ENCODE measurements at regions not wholly inside any gene's neighbourhood (a gene's known extent, or its start where the extent isn't known, plus 50 kb on each side); places are given as distances from the start of the nearest gene placed in this dataset.

DNA sequence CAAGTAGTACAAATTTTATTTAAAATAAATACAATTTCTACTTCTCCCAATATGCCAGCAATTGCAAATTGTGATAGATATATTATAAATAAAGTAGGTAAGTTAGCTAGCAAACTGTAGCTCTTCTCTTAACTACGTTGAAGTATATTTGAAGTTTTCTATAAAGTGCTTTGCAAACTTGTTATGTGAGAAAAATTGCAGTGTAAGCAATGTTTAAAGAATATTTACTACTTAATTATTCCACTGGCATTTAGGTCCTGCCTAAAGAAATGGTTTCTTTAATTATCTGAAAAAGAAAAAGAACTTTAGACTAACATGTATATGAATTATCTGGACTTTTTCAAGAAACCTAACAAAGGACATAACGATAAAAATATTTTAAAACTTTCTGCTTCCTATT lies 1350.0 kb upstream of the CDH9 start:
- Mint-ChIP-seq H3K27ac (no peak overlapping the region), H3K9me3 (peaks cover 14% of the 10 kb centered on the region)
- no peak for DNase-seq

DNA sequence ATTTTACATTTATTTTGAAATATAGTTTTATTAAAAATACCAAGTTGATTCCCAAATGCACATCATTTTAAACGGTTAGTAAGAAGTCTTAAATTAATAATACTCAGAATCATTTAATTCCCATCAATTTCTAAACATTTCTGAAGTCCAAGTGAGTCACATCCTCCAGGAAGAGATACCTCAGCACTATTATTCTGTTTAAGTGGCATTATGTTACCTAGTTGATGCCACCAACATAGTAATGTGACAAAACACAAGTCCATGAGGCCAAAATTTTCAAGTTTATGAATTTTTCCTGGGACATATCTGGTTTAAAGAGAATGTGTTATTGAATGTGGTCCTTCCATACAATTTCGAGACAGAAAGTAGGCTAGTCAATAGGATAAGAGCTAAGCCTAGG lies 1348.3 kb upstream of the CDH9 start:
- H3K36me3 Mint-ChIP-seq (ENCODE audit: low read depth) = no peaks in the 10 kb centered on the region
- no peaks in the 10 kb centered on the region for H3K4me1 Mint-ChIP-seq (ENCODE audit: low read depth)
- TF ChIP-seq CTCF (IDR thresholded peaks at IDR 0.05) = no peak
- H3K4me3 Mint-ChIP-seq = no peak overlapping the region
- no peaks in the 10 kb centered on the region for H3K27me3 Mint-ChIP-seq (ENCODE audit: insufficient read depth)
- peaks cover 22% of the 10 kb centered on the region for H3K9me3 Mint-ChIP-seq
- H3K27ac Mint-ChIP-seq = no peak overlapping the region
- DNase-seq = no peak

More for the DNA sequence above, 1350.0 kb upstream of the CDH9 start:
- no peaks in the 10 kb centered on the region for H3K4me1 Mint-ChIP-seq (ENCODE audit: low read depth)
- no peak for TF ChIP-seq CTCF (IDR thresholded peaks at IDR 0.05)
- H3K36me3 Mint-ChIP-seq (ENCODE audit: low read depth) = no peaks in the 10 kb centered on the region
- no peaks in the 10 kb centered on the region for H3K27me3 Mint-ChIP-seq (ENCODE audit: insufficient read depth)
- no peak overlapping the region for H3K4me3 Mint-ChIP-seq

DNA sequence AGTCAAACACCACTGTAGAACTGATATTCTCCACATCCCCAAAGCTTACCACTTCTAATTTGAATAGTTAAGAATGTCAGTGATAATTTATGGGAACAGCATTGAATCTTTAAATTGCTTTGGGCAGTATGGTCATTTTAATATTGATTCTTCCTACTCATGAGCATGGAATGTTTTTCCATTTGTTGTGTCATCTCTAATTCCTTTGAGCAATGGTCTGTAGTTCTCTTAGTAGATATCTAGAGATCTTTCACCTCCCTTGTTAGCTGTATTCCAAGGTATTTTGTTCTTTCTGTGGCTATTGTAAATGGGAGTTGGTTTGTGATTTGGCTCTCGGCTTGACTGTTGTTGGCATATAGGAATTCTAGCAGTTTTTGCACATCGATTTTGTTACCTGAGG lies 1341.8 kb upstream of the CDH9 start:
- H3K4me1 Mint-ChIP-seq (ENCODE audit: low read depth) = no peaks in the 10 kb centered on the region
- no peaks in the 10 kb centered on the region for H3K36me3 Mint-ChIP-seq (ENCODE audit: low read depth)
- no peak for DNase-seq
- H3K4me3 Mint-ChIP-seq = no peak overlapping the region
- H3K27ac Mint-ChIP-seq = no peak overlapping the region
- no peak for TF ChIP-seq CTCF (IDR thresholded peaks at IDR 0.05)
- H3K27me3 Mint-ChIP-seq (ENCODE audit: insufficient read depth) = no peaks in the 10 kb centered on the region
- peaks cover 27% of the 10 kb centered on the region for H3K9me3 Mint-ChIP-seq

GRCh38 chr5:28374492-28374967 lies 1336.1 kb upstream of the CDH9 start:
- no peak for DNase-seq
- H3K4me3 Mint-ChIP-seq = no peak overlapping the region
- H3K4me1 Mint-ChIP-seq (ENCODE audit: low read depth) = no peaks in the 10 kb centered on the region
- no peak for TF ChIP-seq CTCF (IDR thresholded peaks at IDR 0.05)
- H3K27ac Mint-ChIP-seq = no peak overlapping the region
- H3K9me3 Mint-ChIP-seq = peaks cover 23% of the 10 kb centered on the region
- H3K27me3 Mint-ChIP-seq (ENCODE audit: insufficient read depth) = no peaks in the 10 kb centered on the region
- H3K36me3 Mint-ChIP-seq (ENCODE audit: low read depth) = no peaks in the 10 kb centered on the region

GRCh38 chr5:28370896-28371295 lies 1332.5 kb upstream of the CDH9 start:
- Mint-ChIP-seq H3K36me3 (ENCODE audit: low read depth) (no peaks in the 10 kb centered on the region), H3K4me1 (ENCODE audit: low read depth) (no peaks in the 10 kb centered on the region), H3K9me3 (peaks cover 28% of the 10 kb centered on the region), H3K4me3 (no peak overlapping the region), H3K27me3 (ENCODE audit: insufficient read depth) (no peaks in the 10 kb centered on the region), H3K27ac (no peak overlapping the region)
- TF ChIP-seq CTCF (IDR thresholded peaks at IDR 0.05) = no peak
- DNase-seq = no peak

- DNase-seq = no peak
- Mint-ChIP-seq H3K27me3 (ENCODE audit: insufficient read depth) (no peaks in the 10 kb centered on the region), H3K27ac (no peak overlapping the region)
Observed at GRCh38 chr5:28369418-28369817, 1331.0 kb upstream of the CDH9 start.

More at GRCh38 chr5:28369418-28369817, 1331.0 kb upstream of the CDH9 start:
- peaks cover 16% of the 10 kb centered on the region for H3K9me3 Mint-ChIP-seq
- no peaks in the 10 kb centered on the region for H3K36me3 Mint-ChIP-seq (ENCODE audit: low read depth)
- no peak for TF ChIP-seq CTCF (IDR thresholded peaks at IDR 0.05)
- no peaks in the 10 kb centered on the region for H3K4me1 Mint-ChIP-seq (ENCODE audit: low read depth)
- H3K4me3 Mint-ChIP-seq = no peak overlapping the region
